Stimulated activated naive CD4-positive, alpha-beta T cell treated with Interleukin-2 at 50 U/mL for 16 hours (primary cell): ENCODE measurements at regions not wholly inside any gene's neighbourhood (a gene's known extent, or its start where the extent isn't known, plus 50 kb on each side); places are given as distances from the start of the nearest gene placed in this dataset.
"Not testable (repeated sequence)": the region's sequence is repeated elsewhere in the genome, so short reads cannot be mapped to it uniquely, and the experiment has no call there.

Experiments used
- DNase-seq: peaks from one replicate; lab custom pipeline; 2025; lab: John Stamatoyannopoulos, UW

DNA sequence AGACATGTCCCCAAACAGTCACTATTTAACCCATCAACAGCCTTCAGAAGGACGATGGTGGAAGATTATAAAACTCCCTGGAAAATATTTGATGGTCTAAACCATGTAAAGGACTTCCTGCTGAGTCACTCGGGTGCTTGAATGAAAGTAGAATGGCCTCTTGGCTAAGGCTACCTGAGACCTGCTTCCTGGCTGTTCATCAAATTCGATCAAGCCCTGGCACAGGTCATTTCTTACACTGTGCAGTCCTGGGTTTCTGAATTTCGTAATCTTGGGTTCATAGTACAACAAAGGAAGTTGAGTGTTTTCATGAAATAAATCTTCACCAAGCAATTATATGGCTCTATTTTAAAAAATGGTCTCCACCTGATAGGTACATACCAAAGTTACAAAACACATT lies 260.3 kb upstream of the RNF32 start:
- no peak for DNase-seq

DNA sequence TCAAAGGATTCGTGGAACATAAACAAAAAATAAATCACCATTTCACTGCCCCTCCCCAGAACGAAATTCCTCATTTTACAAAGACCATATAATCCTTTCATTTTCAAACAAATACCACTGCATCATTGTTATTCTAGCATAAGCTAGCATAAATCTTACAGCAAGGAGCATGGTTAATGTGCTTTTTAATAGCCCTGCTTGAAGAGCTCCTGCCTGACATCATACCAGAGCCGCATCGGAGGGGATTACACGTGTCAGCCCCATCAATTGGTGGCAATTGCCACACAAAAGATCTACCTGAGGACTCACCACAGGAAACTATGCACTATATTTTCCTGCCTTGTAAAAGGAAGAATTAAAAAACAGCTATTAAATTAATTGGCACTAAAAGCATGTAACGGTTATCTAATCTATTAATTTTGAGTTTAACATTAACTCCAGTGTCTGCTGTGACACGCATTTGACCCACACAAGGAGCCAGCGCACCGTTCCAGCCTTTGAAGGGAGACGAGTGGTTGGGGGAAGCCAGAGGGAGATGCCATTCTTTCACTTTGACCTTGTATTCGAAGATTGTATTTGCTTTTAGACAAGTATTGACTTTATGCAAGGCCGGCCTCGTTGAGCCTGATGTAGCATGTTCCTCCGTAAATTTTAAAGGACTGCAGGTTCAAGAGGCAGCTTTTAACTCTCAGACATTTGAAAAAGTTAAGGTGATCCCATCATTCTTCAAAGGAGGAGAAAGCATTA lies 261.1 kb upstream of the RNF32 start:
- DNase-seq = no peak

DNA sequence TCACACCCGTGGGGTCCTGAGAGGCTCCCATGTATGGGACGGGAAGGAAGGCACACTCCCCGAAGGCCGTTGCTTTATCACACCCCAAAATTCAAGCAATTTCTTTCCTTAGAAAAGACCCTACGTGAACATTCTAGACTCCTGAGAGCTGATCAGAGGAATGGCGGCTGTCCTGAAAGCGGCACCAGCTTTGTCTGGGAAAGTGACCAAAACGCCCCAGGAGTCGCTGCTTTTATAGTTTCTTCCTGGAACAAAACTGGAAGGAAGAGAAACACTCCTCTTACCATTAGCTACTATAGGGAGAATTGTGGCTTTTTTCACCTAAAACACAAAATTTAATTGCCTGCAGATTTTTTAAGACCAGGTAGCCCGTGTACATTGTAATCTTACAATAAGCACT lies 261.8 kb upstream of the RNF32 start:
- no peak for DNase-seq

DNA sequence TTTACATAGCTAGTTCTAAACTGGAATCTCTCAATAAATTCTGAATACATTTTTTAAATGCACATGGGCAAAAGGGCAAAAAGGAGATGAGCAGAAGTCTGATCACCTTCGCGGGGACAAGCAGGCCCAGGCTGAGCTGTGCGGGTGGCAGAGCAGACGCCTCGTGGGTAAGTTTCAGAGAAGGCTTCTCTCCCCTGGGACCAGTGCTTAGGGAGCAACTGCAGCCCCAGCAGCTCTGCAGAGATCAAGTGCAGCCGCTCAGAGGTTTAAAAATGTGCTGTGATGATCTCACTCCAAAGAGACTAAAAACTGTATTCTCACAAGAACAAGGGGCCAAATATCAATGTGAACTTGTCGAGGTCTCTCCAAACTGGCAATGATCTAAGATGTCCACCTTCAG lies 264.3 kb upstream of the RNF32 start:
- no peak for DNase-seq

DNA sequence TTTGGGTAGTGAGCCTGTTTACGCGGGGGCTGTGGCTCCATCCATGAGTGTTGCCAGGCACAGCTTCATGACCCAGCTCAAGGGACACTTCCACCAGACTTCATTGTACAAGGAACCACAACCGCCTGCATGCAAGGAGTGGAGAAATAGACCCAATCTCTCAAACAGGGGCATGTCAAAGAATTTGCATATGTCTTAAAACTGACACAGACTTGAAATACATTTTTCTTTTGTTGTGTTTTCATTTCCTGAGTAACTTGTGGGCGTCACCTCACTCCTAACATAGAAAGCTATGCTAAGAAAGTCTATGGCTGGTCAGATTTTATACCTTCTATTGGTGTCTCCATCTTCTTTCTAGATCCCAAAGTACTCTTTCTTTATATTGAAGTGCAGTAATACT lies 266.2 kb upstream of the RNF32 start:
- no peak for DNase-seq

DNA sequence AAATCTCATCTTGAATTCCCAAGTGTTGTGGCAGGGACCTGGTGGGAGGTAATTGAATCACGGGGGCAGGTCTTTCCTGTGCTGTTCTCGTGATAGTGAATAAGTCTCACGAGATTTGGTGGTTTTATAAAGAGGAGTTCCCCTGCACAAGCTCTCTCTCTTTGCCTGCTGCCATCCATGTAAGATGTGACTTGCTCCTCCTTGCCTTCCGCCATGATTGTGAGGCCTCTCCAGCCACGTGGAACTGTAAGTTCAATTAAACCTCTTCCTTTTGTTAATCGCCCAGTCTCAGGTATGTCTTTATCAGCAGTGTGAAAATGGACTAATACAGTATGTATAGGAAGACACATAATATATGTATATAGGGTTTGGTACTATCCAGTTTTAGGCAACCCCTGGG lies 270.6 kb upstream of the RNF32 start:
- DNase-seq = not testable (repeated sequence)

DNA sequence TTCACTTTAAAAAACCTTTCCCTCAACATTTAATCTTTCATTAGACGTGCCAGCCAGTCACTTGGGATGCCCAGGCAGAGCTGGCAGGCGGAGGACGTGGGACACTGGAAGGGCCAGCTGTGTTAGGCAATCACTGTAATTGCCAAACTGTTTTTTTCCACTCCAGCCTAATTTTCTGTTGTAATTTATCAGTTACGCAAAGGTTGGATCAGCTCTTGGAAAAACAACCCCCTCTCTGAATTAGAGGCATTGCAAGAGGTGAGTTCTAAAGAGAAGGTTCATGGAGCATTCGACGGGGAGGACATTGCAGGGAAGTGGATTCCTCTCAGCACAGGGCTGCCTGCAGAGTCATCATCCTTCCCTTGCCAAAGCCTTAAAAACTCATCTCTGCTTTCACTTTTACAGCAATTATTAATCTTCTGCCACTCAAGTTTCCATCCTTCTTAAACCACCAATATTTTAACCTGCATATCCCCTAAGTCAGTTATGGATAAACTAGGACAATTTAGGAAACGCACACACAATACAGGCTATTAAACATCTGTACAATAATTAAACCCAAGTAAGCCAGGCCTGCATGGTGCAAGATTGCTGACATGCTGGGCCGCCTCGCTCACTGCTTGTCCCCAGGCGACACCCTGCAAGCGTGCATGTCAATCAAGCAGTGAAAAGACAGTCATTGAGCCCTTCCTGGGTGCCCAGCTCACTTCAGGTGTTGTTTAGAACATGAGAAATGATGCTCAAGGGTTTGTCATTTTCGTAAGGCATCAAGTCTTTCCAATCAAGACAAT lies 272.3 kb upstream of the RNF32 start:
- DNase-seq = no peak

DNA sequence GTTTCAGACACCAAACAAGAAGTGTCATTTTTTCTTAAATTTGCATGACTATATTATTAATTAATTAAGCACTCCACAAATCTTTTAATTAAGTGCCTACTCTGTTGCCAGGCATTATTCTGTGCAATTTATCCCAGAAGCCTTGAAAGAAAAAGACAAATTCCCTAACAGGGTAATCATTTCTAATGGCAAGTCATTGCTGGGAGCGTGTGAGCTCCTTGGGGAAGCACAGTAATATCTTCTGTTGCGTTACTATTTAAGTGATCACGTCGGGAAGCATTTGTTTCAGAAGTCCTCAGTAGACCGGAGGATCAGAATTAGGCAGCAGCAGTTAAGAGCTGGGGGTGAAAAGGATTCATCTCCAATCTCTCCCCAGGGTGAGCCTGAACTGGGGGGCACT lies 276.8 kb upstream of the RNF32 start:
- no peak for DNase-seq

DNA sequence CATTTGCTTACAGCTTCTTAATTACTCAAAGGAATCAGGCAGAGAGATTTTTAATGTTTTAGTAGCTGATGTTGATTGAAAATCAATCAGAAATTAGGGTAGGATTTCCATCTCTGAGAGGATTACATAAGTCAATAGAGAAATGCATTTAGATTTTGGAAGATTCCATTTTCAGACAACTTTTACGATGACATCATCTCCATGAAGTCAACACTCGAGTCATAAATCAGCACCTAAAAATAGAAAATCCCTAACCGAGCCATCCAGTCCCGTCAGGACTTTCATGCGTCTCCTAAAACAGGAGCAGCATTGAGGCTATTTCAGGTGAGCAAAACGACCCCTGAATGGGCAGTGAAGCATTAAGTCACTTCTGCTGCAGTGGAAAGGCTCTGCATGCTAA lies 279.7 kb upstream of the RNF32 start:
- DNase-seq = no peak

DNA sequence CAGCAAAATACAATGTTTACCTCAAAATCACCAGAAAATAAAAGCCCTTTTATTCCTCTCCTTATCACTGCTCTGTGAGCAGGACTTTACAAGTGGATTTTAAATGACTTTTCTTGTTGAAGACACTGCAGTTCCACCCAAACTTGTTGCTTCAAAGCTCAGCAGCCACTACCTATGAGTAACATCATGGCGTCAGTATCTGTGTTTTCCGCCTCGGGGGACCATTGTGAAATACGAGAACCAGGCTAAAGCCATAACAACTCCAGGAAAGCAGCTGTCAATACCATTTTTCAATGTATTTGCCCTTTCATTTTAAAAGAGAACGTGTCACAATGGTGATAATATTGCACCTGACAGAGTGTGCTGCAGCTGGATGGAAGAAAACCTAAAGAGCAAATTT lies 284.0 kb upstream of the RNF32 start:
- no peak for DNase-seq

DNA sequence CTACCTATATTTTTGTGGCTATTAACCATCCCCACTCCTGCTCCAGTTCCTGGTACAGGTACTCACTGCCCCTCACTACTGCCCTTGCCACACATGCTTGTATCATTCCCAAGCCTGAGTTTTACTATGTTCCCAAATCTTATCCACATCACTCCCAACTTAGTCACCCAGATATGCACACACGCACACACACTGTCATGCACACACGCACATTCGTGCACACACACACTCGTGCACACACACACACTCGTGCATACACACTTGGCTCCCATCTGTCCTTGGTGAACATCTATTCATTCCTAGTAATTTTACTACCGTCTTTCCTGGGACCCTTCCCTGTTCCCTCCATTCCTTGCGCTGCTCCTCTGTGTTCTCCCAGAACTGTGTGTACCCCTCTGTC lies 287.2 kb upstream of the RNF32 start:
- DNase-seq = no peak

DNA sequence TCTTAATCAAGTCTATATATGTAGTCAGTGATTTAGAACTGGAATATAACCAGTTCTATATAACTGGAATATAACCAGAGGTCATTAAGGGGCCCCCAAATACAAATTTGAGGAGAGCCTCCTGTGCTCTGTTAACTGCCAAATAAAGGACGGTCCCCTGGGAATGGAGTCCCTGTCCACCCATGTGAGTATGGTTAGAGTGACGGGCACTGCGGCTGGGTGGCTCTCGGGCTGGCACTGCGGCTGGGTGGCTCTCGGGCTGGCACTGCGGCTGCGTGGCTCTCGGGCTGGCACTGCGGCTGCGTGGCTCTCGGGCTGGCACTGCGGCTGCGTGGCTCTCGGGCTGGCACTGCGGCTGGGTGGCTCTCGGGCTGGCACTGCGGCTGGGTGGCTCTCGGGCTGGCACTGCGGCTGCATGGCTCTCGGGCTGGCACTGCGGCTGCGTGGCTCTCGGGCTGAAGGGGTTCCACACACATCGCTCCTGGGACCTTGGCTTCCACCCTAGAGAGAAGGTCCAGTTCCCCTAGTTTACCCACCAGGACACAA lies 292.8 kb upstream of the RNF32 start:
- DNase-seq = not testable (repeated sequence)

DNA sequence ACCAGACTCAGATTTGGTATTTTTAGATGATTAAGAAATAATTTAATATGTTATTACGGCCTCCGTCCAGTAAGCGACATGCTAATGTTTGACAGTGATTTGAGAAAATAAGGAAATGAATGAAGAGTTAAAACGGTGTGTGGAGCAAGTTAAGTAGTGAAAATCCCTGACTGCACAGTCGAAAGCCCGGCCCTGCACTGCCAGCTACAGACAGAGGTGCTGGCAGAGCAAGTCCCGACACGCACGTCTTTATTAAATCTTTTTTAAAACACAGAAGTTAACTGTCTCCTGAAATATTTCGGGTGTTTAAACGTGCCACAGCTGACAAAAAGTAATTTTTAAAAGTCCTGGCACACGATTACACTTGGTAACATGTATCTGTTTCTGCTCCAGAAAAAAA lies 293.4 kb upstream of the RNF32 start:
- DNase-seq = no peak

DNA sequence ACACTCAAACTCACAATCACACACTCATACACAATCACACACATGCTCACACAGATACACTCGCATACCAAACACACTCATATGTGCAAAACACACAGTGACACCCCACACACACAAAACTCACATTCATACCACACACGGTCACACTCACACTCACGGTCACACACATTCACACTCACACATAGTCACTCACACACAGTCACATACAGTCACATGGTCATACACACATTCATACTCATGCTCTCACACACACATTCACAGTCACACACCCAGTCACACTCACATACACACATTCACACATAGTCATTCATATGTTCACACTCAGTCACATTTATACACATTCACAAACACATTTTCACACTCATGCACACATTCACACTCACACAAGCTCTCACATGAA lies 296.0 kb upstream of the RNF32 start:
- DNase-seq = no peak

DNA sequence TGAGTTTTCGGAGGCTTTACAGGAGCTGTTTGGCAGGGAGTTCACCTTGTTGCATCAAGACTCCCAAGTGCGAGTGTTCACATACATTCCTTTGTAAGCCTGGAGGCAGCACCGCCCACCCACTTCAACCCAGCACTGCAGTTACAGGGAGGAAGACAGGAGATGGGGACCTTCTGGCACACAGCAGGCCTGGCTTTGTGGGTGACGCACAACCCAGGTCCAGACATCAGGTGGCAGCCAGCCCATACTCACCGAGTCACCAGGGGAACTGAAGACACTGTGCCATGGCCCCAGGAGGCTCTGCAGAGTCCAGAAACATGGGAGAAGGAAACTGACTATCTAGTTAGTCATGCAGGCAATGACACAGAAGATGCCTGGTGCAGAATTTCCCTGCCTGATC lies 305.9 kb upstream of the RNF32 start:
- no peak for DNase-seq

DNA sequence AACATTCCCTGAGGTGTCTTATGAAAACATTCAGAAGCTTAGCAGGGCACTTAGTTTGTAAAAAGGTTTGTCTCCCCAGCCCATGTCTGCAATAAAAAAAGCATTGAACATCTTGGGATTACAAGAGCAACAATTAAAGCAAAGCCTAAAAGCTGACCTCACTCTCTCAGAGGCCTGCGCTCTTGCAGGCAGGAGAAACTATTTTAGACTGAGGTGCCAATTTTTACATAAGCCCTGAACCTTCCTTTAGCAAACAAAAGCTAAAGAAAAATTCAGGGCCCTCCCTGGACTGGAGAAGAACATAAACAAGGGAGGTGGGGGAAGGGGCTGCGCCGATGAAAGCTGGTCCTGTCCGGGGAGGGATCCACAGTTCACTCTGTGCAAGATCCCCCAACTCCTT lies 312.7 kb upstream of the RNF32 start:
- no peak for DNase-seq

DNA sequence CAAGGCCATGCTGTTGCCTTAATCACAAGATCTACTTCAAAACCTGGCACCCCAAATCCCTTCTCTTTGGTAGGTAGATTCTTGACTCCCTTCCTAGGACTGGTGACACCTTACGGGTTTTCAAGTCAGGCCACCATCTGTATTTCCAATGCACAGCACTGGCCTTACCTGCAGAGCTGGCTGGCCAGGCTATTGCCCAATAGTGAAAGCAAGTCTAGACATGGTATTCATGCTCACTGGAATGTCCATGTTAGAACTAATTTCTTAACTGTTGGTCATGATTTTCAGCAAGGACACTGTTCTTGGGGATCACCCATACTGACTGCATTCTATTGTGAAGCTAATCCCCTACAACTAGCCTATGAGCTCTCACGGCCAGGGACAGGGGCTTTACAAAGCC lies 313.1 kb upstream of the RNF32 start:
- no peak for DNase-seq

DNA sequence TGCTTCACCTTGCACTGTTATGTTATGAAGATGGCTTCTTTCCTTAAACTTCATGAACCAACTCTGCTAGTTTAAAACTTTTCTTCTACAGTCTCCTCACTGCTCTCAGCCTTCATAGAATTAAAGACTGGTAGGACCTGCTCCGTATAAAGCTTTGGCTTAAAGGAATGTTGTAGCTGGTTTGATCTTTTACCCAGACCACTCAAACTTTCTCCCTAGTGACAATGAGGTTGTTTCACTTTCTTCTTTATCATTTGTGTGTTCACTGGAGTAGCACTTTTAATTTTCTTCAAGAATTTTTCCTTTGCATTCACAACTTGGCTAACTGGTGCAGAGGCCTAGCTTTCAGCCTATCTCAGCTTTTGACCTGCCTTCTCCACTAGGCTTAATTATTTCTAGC lies 316.4 kb upstream of the RNF32 start:
- DNase-seq = no peak

DNA sequence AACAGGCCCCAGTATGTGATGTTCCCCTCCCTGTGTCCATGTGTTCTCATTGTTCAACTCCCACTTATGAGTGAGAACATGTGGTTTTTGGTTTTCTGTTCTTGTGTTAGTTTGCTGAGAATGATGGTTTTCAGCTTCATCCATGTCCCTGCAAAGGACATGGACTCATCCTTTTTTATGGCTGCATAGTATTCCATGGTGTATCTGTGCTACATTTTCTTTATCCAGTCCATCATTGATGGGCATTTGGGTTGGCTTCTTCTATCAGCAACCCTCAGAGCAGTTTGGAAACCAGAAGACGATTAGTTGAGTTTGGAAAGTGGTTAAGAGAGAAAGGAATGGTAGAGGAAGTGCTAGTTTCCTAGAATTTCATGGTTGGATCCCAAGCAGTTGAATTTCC lies 319.1 kb upstream of the RNF32 start:
- DNase-seq = not testable (repeated sequence)

DNA sequence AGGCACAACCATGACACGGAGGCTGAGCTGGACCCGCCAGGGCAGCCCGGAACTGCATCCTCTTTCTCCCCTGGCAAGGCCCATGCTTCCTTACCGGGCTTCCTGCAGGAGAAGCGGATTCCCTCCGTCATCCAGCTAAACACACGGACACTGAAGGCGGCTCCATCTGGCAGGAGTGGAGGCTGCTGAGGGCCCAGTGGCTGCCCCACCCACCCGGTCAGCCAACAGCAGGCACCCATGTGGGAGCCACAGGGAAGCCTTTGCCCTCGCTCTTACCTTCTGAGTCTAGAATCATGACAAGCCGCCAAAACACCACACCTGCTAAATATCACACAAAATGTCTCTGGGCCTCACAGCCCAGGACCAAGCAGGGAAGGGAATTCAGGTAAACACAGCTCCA lies 321.6 kb upstream of the RNF32 start:
- no peak for DNase-seq

DNA sequence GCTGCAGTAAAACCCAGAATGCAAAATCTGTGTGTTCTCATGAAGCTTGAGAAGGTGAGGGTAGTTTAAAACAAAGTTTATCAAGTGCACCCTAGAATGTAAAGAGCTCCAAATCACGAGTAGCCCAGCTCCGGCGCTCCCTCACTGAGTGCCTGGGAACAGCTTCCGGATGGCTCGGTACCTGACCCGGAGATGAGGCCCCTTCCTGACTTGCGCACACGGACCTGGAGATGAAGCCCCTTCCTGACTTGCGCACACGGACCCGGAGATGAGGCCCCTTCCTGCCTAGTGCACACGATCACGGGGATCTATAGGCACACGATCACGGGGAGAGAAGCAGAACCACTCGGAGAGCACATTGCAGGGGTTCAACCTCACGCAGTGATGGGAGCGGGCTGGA lies 322.1 kb upstream of the RNF32 start:
- no peak for DNase-seq

DNA sequence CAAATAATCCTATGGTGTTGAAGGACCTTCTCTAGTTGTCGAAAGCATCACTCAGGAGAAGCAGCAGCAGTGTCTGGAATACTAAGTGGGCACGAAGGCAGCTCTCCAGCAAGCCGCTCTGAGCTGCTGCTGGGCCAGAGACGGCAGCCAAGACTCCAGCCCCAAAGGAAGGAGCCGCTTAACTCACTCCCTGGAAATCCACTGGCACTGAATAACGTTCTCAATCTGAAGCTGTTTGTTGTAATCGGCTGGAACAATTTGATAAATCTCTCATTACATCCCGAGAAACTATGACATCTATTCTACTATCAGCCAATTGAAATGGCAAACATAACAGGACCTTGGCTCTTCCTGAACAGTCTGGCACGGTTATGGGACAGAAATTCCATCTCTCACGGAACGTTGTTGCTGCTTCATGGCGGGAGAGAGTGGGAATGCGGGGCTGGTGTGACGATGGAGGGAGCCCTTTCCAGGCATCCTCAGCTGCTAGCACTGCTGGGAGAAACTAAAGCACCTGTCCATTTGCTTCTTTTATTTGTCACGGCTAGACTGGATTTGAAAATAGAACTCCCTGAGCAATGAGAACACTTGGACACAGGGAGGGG lies 331.5 kb upstream of the RNF32 start:
- no peak for DNase-seq

DNA sequence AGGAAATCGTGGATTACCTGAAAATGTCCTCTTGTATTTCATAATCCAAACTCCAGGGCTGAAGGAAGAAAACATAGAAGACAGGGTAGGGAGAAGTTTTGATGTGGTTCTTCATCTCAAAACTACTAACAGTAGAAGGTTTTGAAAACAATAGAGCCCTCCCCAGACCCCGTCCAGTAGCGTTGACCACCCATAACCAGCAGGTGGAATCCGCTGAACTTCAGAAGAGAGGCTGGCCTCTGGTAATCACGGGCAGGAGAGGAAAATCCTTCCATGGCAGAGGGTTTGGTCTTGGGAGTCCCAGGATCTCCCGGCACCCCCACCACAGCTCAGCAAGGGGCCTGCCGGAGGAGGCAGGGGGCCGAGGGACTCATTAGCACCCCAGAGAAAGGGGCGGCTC lies 333.4 kb upstream of the RNF32 start:
- no peak for DNase-seq
